ENCODE measurements at regions not wholly inside any gene's neighbourhood (a gene's known extent, or its start where the extent isn't known, plus 50 kb on each side); places are given as distances from the start of the nearest gene placed in this dataset.

DNA sequence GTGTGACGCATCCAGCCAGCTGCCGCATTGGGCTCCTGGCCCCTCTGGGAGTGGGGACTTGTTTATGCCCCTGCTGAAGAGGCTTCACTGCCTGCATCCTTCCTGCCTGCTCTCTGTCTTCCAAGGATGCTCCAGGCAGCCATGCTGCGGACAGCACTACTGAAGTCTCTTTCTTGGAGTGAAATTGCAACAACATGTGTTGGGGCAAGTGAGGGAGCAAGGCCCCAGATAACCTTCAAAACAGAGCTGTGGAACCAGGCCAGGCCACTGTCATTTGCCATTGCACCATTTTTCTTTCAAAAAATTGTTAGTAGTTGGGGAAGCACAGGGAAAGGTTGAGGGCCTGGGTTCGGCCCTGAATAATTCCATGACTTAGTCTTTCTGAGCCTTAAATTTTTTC lies 169.6 kb upstream of the ADRA1B start:
- H3K27me3 ChIP-seq (ENCODE audit: control insufficient read depth in 2 of 2, insufficient read depth in 2 of 2, low read length in 2 of 2), result no peaks in the 10 kb centered on the region
- no peaks in the 10 kb centered on the region for H3K9me3 ChIP-seq (replicated peaks; ENCODE audit: control insufficient read depth, insufficient read depth, low read length)
- POLR2A ChIA-PET, result no interaction called here
- H3K9me1 ChIP-seq (replicated peaks; ENCODE audit: control insufficient read depth, extremely low read depth, insufficient read depth, low read length), result no peaks in the 10 kb centered on the region
- CTCF ChIA-PET, result no interaction called here
- no peak overlapping the region for H3K4me2 ChIP-seq (ENCODE audit: insufficient read depth, low read length)
- no peak overlapping the region for H3K9ac ChIP-seq (replicated peaks; ENCODE audit: extremely low read depth, insufficient read depth, low read length)
- no peak overlapping the region for H2AFZ ChIP-seq (ENCODE audit: low read depth, low read length)
- H3K4me3 ChIP-seq (replicated peaks in 1 of 3; ENCODE audit: insufficient read depth in 1 of 3, low read depth in 1 of 3, low read length in 3 of 3), result no peak overlapping the region
- intact Hi-C loops (cut with micrococcal nuclease) (no loop called here), dilution Hi-C loops (cut with MboI; ENCODE audit: extremely low pct_ligation_motif_present, low sequenced_read_pairs) (no loop called here)
- TF ChIP-seq POLR2AphosphoS5 (IDR thresholded peaks at IDR 0.05; ENCODE audit: insufficient read depth, low read depth, low read length), result no peak
- TF ChIP-seq, protein P1, sequence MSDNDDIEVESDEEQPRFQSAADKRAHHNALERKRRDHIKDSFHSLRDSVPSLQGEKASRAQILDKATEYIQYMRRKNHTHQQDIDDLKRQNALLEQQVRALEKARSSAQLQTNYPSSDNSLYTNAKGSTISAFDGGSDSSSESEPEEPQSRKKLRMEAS (IDR thresholded peaks at IDR 0.05; ENCODE audit: insufficient read depth, insufficient read length), result no peak
- TF ChIP-seq POLR2A (IDR thresholded peaks at IDR 0.05; ENCODE audit: low read depth, low read length), result no peak
- no peak for TF ChIP-seq JUN (IDR thresholded peaks at IDR 0.05; ENCODE audit: borderline replicate concordance, insufficient read depth, insufficient read length, low read depth)
- no peak for TF ChIP-seq MYC (IDR thresholded peaks at IDR 0.05; ENCODE audit: low read depth, low read length)
- TF ChIP-seq, protein P2, sequence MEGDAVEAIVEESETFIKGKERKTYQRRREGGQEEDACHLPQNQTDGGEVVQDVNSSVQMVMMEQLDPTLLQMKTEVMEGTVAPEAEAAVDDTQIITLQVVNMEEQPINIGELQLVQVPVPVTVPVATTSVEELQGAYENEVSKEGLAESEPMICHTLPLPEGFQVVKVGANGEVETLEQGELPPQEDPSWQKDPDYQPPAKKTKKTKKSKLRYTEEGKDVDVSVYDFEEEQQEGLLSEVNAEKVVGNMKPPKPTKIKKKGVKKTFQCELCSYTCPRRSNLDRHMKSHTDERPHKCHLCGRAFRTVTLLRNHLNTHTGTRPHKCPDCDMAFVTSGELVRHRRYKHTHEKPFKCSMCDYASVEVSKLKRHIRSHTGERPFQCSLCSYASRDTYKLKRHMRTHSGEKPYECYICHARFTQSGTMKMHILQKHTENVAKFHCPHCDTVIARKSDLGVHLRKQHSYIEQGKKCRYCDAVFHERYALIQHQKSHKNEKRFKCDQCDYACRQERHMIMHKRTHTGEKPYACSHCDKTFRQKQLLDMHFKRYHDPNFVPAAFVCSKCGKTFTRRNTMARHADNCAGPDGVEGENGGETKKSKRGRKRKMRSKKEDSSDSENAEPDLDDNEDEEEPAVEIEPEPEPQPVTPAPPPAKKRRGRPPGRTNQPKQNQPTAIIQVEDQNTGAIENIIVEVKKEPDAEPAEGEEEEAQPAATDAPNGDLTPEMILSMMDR (IDR thresholded peaks at IDR 0.05; ENCODE audit: extremely low read depth in 1 of 2, insufficient read depth in 1 of 2, low read depth in 1 of 2, low read length in 2 of 2), result no peak
- TF ChIP-seq GATA2 (IDR thresholded peaks at IDR 0.05; ENCODE audit: insufficient read depth, insufficient read length, low read depth, low read length), result no peak
- TF ChIP-seq EZH2 (IDR thresholded peaks at IDR 0.05; ENCODE audit: borderline replicate concordance, low read depth, low read length, severe bottlenecking), result no peak
- no peak for TF ChIP-seq FOS (IDR thresholded peaks at IDR 0.05; ENCODE audit: borderline replicate concordance, insufficient read depth, low read length)
- DNase-seq (ENCODE audit: low read depth, low spot score), result no peak
- no peaks in the 10 kb centered on the region for H3K36me3 ChIP-seq (ENCODE audit: control insufficient read depth in 2 of 2, extremely low read depth in 1 of 2, insufficient read depth in 2 of 2, low read length in 2 of 2)
- no peaks in the 10 kb centered on the region for H4K20me1 ChIP-seq (replicated peaks; ENCODE audit: control insufficient read depth, extremely low read depth, insufficient read depth, low read length)
- no peaks in the 10 kb centered on the region for H3K4me1 ChIP-seq (ENCODE audit: control insufficient read depth, extremely low read depth, insufficient read depth, low read length)
- H3K79me2 ChIP-seq (ENCODE audit: control insufficient read depth, insufficient read depth, low read length), result no peaks in the 10 kb centered on the region
- no TSS peak for BruUV-seq (replicated peaks)
- no peak overlapping the region for H3K27ac ChIP-seq (ENCODE audit: insufficient read depth, low read depth, low read length)
- no peak for FAIRE-seq
